GM21717 (cell line): ENCODE measurements at regions not wholly inside any gene's neighbourhood (a gene's known extent, or its start where the extent isn't known, plus 50 kb on each side); places are given as distances from the start of the nearest gene placed in this dataset.

Source experiments
- ATAC-seq: cut with Tn5 transposase; IDR thresholded peaks from one replicate; pipeline ENCODE4 v1.9.1; 2021; ENCODE audit warnings: mild to moderate bottlenecking, moderate library complexity; ENCODE audit not compliant: unreplicated experiment

DNA sequence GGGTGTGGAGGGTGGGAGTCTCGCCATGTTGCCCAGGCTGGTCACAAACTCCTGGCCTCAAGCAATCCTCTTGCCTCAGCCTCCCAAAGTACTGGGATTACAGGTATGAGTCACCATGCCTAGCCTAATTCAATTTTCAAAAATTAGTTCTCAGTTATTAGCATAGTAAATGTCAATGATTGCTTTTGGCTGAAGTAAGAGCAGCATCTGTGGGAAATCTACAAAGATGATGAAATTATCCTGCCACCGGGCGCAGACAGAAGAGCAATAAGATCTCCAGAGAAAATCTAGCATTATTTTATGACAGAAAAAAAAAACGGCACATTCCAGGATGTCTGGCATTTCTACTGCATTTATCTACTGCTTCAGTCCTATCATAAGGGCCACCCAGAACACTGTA, 97.9 kb upstream of the DAAM1 start:
- no peak for ATAC-seq

DNA sequence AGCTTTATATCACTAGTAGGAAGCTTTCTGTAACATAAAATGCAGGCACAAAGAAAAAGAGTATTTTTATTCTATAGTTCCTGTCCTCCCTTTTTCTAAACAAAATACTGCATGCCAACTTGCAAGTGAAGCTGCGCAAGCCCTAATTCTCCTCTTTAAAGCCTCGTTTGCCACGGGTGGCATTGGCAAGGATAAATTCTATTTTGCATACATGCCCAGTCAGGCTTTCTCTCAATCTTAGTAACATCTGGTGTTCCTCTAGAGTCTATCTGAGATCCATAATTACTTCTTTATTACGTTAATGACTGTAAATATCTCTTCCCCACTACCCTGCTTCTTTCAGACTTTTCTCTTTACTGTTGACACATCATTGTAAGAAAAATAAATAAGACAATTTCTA, 97.1 kb upstream of the DAAM1 start:
- no peak for ATAC-seq

DNA sequence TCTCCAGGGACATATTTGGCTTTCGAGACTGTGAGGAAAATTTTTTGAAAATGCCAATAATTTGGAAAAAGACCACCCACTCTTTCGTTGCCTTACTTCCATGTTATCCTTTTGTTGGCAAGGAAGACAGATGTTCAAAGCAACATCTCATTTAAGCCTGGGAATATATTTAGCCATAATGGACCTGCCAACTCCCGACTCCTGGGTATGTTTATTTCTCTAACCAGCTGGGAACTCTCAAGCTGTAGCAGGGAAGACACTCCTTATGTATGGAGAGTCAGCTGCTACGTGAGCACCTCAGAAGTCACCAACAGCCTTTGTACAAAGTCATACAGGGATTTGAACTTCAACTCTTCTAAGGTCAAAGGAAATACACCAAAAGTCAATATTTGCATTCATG, 96.5 kb upstream of the DAAM1 start:
- no peak for ATAC-seq

DNA sequence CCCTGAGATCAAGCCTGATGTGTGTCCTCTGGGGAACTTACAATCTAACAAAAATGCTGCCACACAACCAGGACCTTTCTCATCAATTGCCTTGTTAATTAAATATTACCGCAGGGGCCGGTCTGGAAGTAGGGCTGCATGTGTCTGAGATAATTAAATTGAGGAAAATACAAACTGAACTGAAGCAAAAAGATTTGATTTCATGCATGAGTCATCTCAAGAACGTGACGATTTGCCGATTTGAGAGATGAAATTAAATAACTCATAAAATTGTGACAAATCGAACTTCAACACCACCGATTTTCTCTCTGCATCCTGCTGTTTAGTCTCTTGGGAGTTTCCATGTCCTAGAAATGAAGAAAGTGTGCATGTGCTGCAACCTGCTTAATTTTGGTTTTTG, 94.6 kb upstream of the DAAM1 start:
- ATAC-seq = no peak

DNA sequence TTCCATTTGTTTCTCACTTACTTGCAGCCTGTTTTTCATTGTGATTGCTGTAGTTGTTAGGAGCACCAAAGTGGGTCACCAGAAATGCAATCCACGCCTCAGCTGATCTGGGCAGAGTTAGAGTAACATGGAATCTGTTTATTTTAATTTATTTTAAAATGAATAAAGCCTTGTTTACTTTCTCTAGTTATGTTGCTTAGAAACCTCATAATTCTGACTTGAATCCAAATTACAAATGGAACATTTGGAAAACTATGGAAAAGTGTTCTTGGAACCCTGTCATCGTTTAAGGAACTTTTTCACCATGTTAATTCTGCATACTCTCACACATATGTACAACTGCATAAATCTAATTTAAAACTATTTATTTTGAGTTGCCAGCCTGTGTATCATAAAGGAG, 92.2 kb upstream of the DAAM1 start:
- no peak for ATAC-seq

DNA sequence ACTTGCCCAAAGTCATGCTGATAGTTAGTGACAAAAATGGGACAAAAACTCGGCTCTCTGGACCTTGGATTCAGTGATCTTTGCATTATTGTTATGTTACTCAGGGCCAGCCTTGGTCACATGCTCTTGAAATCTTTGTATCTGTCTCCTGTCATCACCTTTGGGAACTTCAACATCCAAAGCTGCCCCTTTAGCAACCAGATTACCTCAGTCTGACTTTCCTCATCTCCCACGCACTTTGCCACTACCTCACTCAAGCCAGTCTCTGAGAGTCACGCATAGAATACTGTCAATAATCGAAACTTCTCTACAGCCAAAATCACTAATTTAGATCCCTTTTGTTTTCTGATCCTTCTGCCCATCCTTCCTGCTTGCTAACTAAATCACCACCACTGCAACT, 90.8 kb upstream of the DAAM1 start:
- no peak for ATAC-seq

DNA sequence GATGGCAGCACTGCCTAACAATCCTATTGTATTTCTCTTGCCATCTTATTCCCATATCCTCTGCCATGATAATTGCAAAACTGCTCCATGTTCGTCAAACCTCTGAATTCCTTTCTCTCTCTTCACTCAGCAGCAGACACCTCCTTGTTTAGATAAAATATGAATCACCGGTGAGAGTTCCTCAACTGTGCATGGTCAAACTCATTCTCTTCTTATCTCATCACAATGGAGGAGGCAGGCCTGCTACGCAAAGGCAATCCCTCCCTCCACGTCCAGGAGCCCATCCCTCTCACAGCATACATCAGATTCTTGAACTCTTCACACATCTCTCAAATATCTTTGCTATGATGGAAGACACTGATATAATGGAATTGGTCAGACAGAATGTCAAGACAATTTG, 90.1 kb upstream of the DAAM1 start:
- ATAC-seq = no peak

DNA sequence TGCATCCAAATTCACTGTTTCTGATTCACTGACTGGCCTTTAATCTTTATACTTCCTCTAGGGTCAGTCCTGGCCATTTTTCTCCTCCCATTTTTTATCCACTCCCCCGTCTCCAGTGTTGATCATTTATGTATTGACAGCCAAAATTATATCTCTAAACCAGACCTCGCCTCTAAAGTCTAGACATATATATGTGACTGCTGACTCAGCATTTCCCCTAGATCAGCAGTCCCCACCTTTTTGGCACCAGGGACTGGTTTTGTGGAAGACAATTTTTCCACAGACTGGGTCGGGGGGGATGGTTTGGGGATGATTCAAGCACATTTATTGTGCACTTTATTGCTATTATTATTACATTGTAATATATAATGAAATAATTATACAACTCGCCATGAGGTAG, 88.3 kb upstream of the DAAM1 start:
- no peak for ATAC-seq

DNA sequence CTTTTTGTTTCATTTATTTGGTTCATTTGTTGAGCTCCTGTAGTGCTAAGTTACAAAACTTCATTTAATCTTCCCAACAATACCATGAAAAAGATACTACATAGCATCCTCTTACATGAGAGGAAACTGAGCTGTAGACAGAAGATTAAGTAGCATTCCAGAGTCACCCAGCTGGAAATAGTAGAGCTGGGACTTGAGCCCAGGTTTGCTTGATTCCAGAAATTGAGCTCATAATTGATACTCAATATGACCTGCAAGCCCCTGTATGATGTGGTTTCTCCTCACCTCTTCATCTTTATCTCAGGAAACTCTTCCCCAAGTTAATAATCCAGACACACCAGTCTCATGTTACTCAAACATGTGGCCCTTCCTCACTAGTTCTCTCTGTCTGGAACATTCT, 87.0 kb upstream of the DAAM1 start:
- ATAC-seq = no peak

DNA sequence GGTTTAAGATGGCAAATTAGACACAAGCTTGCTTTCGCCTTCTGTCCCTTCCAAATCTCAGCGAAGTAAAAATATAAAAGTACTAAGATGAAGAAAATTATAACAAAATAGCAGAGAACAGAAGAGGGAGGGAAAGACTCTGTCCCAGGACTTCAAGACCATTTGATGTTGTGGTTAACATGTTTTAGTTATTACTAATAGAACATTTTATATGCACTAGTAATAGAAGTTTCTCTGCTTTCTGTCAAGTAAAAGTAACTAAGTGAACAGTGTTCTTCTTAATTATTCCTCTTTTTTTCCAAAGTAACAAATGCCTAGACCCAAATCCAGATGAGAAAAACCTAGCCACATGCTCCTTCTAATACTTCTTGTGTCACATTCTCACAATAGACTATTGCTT, 85.1 kb upstream of the DAAM1 start:
- ATAC-seq = no peak

DNA sequence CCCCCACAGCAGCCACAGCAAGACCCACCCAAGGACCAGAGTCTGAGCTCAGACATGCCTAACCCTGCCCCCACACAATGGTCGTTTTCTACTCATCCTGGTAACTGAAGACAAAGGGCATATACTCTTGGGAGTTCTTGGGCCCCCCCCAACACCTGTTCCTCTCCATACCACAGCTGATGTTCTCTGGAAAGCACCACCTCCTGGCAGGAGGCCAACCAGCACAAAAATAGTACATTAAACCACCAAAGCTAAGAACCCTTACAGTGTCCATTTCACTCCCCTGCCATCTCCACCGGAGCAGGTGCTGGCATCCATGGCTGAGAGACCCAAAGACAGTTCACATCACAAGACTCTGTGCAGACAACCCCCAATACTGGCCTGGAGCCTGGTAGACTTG, 80.6 kb upstream of the DAAM1 start:
- ATAC-seq = no peak

DNA sequence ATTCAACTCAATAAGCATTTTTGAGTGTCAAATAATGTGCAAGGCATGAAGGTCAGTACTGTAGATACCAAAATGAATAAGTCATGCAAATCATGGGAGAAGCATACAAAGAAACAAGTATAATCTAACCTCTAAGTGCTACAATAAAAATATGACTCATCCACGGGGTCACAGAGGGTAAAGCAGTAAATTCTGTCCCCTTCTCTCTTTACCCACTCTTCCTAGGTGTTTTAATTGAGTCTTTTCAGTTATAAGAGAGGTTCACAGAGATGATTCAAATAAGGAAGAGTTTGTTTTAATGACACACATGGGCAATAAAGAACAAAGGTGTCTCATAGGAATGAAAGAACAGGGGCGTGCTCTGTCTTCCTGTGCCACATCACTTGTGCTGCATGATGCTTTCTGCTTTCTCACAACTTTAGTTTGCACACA, 71.5 kb upstream of the DAAM1 start:
- no peak for ATAC-seq

DNA sequence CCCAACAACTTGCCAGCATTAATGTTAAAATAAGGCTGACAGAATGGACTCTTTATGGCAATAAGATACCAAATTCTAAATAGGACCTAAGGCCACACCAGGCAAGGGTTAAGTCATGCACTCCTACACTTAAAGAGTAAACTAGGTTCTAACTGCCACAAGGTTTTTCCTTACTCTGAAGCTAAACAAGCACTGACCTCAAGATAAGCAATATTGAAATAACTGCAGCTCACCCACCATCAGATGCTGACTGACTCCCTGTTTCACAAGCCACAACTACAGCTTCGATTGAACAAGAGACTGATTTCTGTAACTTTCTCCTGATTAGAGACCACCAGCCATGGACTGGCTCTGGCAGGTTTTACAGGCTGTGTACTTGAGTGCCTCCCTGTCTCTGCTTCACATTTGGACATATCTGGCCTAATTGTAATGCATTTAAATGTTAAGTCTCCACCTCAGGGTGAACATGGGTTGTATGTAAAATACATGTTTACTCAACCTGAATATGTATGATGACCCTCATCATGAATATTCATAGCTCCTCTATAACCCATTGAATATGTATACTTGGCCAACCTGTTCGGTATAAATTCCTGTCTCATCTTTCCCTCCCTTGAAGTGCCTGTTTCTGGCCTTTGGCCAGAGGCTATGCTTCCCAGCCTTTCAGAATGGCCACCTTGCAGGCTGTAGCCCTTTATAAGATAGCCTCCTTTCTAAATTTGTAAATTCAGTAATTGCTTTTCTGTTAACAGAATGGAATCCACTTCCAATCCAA, 70.5 kb upstream of the DAAM1 start:
- ATAC-seq = no peak

DNA sequence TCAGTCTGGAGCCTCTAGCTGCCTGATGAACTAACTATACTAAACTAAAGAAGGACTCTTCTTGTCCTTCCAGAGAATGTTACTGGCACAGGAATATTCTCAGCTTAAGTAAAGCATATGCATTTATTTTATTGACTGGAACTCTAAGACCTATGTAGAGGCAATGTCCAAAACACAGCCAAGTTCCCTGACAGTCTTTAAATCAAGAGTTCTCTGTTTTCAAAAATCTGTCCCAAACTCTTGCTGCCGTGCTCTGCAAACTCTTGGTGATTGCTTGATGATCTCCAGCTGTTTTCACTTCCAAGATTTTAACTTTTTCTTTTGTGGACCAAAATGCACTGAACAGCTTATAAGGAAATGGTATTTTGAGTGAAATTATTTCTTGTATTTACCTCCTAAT, 67.5 kb upstream of the DAAM1 start:
- ATAC-seq = no peak

DNA sequence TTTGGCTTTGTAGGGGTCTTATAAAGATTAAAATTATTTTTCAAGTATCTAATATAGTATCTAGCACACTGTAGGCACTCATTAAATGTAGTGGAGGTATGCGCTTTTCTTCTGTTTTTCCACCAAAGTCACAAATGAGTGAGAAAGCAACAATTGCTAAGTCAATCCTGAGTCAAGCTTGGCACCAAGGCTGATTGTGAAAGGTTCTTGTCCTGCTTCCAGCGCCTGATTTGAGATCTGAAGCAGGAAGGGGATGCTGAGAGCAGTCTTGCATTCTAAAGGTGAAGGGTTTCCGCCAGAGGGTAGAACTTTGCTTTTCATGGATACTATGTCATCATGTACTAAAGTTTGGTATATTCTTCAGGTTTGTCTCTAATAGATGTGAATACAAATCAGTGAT, 64.9 kb upstream of the DAAM1 start:
- ATAC-seq = no peak

DNA sequence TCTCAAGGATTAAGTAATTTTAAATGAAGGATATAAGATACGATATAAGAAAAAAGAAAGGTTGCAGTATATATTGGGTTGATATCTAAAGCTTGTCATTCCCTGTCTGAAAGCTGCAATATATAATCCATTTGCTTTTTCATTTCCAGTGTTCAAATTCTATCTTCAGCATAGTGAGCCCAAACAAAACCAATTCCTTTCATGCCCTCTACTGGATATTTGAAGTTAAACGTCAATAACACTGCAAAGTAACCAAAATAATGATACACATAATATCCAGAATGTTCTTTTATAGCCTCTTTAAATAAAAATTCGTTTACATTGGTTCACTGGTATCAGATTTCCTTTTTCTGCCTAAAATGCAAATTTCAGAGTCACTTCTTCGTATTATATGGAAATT, 64.5 kb upstream of the DAAM1 start:
- no peak for ATAC-seq

DNA sequence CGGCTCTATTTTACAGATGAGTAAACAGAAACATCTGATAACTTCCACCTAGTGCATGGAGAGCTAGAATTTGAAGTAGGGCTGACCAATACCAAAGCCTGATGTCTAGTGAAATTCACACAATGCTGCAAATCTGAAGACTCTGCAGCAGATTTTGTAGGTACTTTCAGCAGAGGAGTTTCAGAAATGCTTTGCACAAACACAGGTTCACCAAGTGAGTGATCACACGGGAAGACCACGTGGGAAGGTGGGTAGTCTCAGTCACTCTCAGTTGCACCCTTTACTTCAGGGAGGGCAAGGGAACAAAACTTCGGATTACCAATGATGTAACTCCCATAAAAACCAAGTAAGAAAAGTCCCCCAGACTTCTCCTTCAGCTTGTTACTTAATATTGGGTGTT, 63.3 kb upstream of the DAAM1 start:
- no peak for ATAC-seq

DNA sequence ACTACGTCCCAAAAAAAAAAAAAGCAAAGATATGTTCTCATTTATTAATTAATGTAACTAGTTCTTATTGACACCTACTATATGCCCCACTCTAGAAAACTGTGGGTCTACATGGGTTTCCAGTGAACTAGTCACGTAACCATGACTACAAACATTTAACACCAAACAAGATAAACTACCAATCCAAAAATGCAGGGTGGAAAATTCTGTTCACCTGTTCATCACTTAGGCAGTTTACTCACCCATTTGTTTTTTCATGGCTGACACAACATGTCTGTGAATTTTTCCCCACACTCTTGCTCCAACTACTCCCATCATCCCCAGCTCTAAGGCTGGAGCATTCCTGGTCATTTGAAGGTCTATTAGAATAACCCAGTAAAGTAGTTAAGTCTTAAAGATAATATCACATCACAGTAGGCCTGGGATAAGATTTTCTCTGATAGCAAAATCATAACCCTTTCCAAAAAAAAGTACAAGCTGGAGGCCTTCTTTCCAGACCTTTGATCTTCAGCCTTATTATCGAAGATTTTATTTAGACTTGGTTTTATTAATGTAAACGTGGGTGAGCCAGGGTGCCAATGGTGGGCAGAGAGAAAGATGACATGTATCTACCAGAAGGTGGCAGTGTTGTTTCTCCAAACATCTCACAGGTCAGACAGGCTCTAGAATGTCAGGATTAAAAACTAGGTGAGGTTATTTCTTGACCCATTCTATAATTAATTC, 61.6 kb upstream of the DAAM1 start:
- ATAC-seq = peak; percentile 63

DNA sequence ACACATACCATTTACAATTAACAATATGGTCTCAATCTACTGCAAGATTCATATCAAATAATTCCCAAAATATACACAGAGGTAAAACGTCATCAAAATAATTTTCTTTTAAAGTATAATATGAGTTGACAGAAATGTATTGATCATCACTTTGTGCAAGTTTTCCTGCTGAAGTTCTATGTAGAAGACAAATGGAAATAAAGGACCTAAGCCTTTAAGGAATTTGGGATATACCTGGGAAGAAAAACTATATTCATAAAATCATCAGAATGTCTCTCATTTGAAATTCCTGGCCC, 61.1 kb upstream of the DAAM1 start:
- no peak for ATAC-seq

DNA sequence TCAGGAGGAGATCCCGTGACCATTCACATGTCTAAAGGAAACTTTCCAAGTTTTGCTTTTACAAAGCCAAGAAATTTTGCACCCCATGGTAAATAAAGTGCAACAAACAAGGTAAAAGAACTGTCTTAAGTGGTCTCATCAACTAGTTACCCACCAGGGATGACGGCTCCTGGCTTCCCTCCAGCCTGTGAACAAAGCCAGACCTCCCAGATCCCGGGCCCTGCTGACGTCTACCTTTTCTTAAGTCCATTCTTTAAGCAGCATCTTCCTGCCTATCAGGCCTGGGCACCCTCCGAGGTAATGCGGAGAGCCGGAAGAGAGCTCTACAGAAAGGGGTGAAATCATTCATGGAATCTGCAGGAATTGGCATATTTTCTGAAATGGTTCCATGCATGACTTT, 58.0 kb upstream of the DAAM1 start:
- ATAC-seq = no peak

DNA sequence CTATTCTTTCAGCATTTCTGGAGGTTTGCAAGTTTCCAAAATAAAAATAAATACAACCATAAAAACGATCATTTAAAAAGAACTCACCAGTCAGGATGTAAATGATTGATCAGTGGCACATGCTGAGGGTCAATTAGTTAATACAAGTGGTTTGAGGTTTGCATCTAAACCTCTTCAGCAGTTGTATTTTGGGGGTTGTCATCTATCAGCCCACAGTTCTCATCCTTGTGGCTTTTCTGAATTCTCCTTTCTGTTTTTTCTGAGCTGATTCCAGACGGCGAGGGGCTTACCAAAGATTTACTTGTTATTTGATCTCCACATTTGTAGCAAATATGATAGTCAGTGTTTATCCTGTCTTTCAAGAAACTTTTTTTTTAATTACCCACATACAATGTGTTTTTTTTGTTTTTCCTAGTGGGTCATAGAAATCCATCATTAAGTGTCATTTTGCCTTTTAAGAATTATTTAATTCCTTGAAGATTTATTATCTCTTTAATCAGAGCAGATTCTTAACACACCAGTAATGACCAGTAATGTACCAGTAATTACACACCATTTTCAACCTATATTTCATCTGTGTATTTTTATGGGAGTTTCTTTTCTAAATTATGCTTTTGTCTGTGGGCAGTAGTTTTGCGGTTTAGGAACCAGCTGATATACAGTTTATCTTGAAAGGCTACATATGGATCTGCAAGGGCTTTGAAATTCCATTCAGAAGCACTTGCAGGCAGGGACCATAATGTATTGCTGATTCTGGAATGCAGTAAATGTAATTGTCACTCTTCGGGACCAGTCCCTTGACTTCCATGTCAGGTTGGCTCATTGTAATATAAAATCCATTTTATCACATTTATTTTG, 56.3 kb upstream of the DAAM1 start:
- no peak for ATAC-seq
